ENCODE measurements at regions not wholly inside any gene's neighbourhood (a gene's known extent, or its start where the extent isn't known, plus 50 kb on each side); places are given as distances from the start of the nearest gene placed in this dataset.

- DNase-seq (ENCODE audit: low read depth) (no peak), FAIRE-seq (no peak)
- no peak overlapping the region for H3K4me3 ChIP-seq (ENCODE audit: low read depth, low read length)
- H3K36me3 ChIP-seq (ENCODE audit: control insufficient read depth, insufficient read depth, low read length) = no peaks in the 10 kb centered on the region
- no peak for TF ChIP-seq CTCF (IDR thresholded peaks at IDR 0.05; ENCODE audit: insufficient read depth, low read length, severe bottlenecking)
- peaks cover 12% of the 10 kb centered on the region for H3K27me3 ChIP-seq (ENCODE audit: control insufficient read depth, insufficient read depth, low read length)
These were observed 51.9 kb upstream of the PTPRS start for GRCh38 chr19:5392486-5392885.

- DNase-seq (ENCODE audit: low read depth) (no peak), FAIRE-seq (no peak)
- Histone ChIP-seq H3K36me3 (ENCODE audit: control insufficient read depth, insufficient read depth, low read length) (no peaks in the 10 kb centered on the region), H3K4me3 (ENCODE audit: low read depth, low read length) (no peak overlapping the region), H3K27me3 (ENCODE audit: control insufficient read depth, insufficient read depth, low read length) (peaks cover 15% of the 10 kb centered on the region)
- TF ChIP-seq CTCF (IDR thresholded peaks at IDR 0.05; ENCODE audit: insufficient read depth, low read length, severe bottlenecking) = no peak
These were observed 52.5 kb upstream of the PTPRS start for GRCh38 chr19:5393088-5393487.

GRCh38 chr19:5394551-5395505, 54.2 kb upstream of the PTPRS start:
- Histone ChIP-seq H3K27me3 (ENCODE audit: control insufficient read depth, insufficient read depth, low read length) (peaks cover 15% of the 10 kb centered on the region), H3K4me3 (ENCODE audit: low read depth, low read length) (no peak overlapping the region), H3K36me3 (ENCODE audit: control insufficient read depth, insufficient read depth, low read length) (no peaks in the 10 kb centered on the region)
- DNase-seq (ENCODE audit: low read depth) = no peak
- FAIRE-seq = no peak
- TF ChIP-seq CTCF (IDR thresholded peaks at IDR 0.05; ENCODE audit: insufficient read depth, low read length, severe bottlenecking) = no peak

GRCh38 chr19:5395556-5395955, 54.9 kb upstream of the PTPRS start:
- DNase-seq (ENCODE audit: low read depth) (peak; percentile 16), FAIRE-seq (no peak)
- Histone ChIP-seq H3K4me3 (ENCODE audit: low read depth, low read length) (no peak overlapping the region), H3K27me3 (ENCODE audit: control insufficient read depth, insufficient read depth, low read length) (peaks cover 15% of the 10 kb centered on the region), H3K36me3 (ENCODE audit: control insufficient read depth, insufficient read depth, low read length) (no peaks in the 10 kb centered on the region)
- no peak for TF ChIP-seq CTCF (IDR thresholded peaks at IDR 0.05; ENCODE audit: insufficient read depth, low read length, severe bottlenecking)

GRCh38 chr19:5396096-5396939, 55.7 kb upstream of the PTPRS start:
- DNase-seq (ENCODE audit: low read depth) = no peak
- no peak for TF ChIP-seq CTCF (IDR thresholded peaks at IDR 0.05; ENCODE audit: insufficient read depth, low read length, severe bottlenecking)
- Histone ChIP-seq H3K4me3 (ENCODE audit: low read depth, low read length) (no peak overlapping the region), H3K27me3 (ENCODE audit: control insufficient read depth, insufficient read depth, low read length) (peaks cover 15% of the 10 kb centered on the region), H3K36me3 (ENCODE audit: control insufficient read depth, insufficient read depth, low read length) (no peaks in the 10 kb centered on the region)
- no peak for FAIRE-seq
